Heart right ventricle (tissue), 16 donors: ENCODE measurements at regions not wholly inside any gene's neighbourhood (a gene's known extent, or its start where the extent isn't known, plus 50 kb on each side); places are given as distances from the start of the nearest gene placed in this dataset.

Source experiments
- ATAC-seq, 8 donors: fragments of 200-7000 bp; cut with Tn5 transposase; one replicate each; pipeline ENCODE4 v1.9.1; 2020; ENCODE audit warnings: mild to moderate bottlenecking in 8 of 8, moderate library complexity in 8 of 8, moderate number of reproducible peaks in 1 of 8
- DNase-seq, 2 donors: peaks; one replicate each; pipeline ENCODE4 v3.0.0-alpha.2; 2020
- H3K27ac ChIP-seq, 10 donors: fragments of 200-600 bp; sonication (generic) in 2 of 10; one replicate each; pipeline versions ENCODE4 v1.5.0 to v1.8.0; 2020 to 2022; ENCODE audit warnings: mild to moderate bottlenecking in 3 of 10
- H3K27me3 ChIP-seq, 7 donors: fragments of 200-600 bp; one replicate each; pipeline ENCODE4 v1.8.0; 2021 to 2022; ENCODE audit warnings: mild to moderate bottlenecking in 2 of 7
- H3K36me3 ChIP-seq, 9 donors: fragments of 200-600 bp; sonication (generic) in 1 of 9; one replicate each; pipeline versions ENCODE4 v1.5.0 to v1.8.0; 2020 to 2022; ENCODE audit warnings: mild to moderate bottlenecking in 2 of 9
- H3K4me1 ChIP-seq, 9 donors: fragments of 200-600 bp; sonication (generic) in 1 of 9; one replicate each; pipeline versions ENCODE4 v1.5.0 to v1.8.0; 2020 to 2022; ENCODE audit warnings: mild to moderate bottlenecking in 4 of 9
- H3K4me3 ChIP-seq, 10 donors: fragments of 200-600 bp; sonication (generic) in 2 of 10; one replicate each; pipeline versions ENCODE4 v1.5.0 to v1.8.0; 2020 to 2022; ENCODE audit warnings: mild to moderate bottlenecking in 7 of 10, moderate library complexity in 2 of 10
- H3K9me3 ChIP-seq, 11 donors: fragments of 200-600 bp in 10 of 11; sonication (generic) in 2 of 11; one replicate each; pipeline versions ENCODE4 v1.5.0 to v1.8.0; 2013 to 2022; ENCODE audit warnings: mild to moderate bottlenecking in 2 of 11, control low read depth in 1 of 11, moderate library complexity in 1 of 11
- WGBS, 2 donors: extraction: QIAGEN DNeasy Blood & Tissue Kit; methylation state at CpG; one replicate each; pipeline ENCODE4 v1.1.7; 2013; ENCODE audit warnings: inconsistent platforms in 1 of 2; 5-methylcytosine and 5-hydroxymethylcytosine counted together
- intact Hi-C, 10 donors: fragments of 100-400 bp; cut with DNase I; formaldehyde crosslinking; loops; one replicate each; pipeline versions ENCODE4 v1.11.1 to v1.14.2; 2022
- TF ChIP-seq, protein P1 (sequence below), 9 donors: fragments of 200-600 bp; sonication (generic) in 2 of 9; IDR thresholded peaks; one replicate each; pipeline versions ENCODE4 v1.5.0 to v1.8.0; 2021 to 2022; ENCODE audit warnings: antibody characterized with exemption in 9 of 9, mild to moderate bottlenecking in 5 of 9, moderate library complexity in 1 of 9
- donor health status: Arrhythmogenic right ventricular cardiomyopathy.
- donor health status: ischemic (EF 13 %, LVEDD 7.1; RV severe dilation, severe dysfunction).
- donor health status: healthy with polysubstance abuse.
- donor health status: DM: no; HTN: yes; CAD: no.
- donor health status: DM: no; HTN: no; CAD: no.
- donor health status: ischemic (EF 25% LVEDD 6.9; RV normal size, moderate dysfunction).
- donor health status: ischemic (EF 25% LVEDD 5.7; RV mildly dilated, moderate dysfunction).
- donor health status: healthy.
- donor health status: DM: yes; HTN: yes; CAD: no.
- donor health status: Ischemic cardiomyopathy.
- donor health status: ischemic (EF 35%, LVEDD 5.7; RV mildly dilated, moderate dysfunction).
- donor health status: nonischemic (EF 11% LVEDD 7.7; RV severe dilation, severe dysfunction).
- donor health status: DM: yes; HTN: yes; CAD: no.
- donor health status: PGD.
- donor health status: ischemic (EF 29% LVEDD 5.4; RV normal size, mild dysfunction).
- donor health status: nonischemic (EF 23%, LVEDD 6.1; RV moderate dilation, normal function).

DNA sequence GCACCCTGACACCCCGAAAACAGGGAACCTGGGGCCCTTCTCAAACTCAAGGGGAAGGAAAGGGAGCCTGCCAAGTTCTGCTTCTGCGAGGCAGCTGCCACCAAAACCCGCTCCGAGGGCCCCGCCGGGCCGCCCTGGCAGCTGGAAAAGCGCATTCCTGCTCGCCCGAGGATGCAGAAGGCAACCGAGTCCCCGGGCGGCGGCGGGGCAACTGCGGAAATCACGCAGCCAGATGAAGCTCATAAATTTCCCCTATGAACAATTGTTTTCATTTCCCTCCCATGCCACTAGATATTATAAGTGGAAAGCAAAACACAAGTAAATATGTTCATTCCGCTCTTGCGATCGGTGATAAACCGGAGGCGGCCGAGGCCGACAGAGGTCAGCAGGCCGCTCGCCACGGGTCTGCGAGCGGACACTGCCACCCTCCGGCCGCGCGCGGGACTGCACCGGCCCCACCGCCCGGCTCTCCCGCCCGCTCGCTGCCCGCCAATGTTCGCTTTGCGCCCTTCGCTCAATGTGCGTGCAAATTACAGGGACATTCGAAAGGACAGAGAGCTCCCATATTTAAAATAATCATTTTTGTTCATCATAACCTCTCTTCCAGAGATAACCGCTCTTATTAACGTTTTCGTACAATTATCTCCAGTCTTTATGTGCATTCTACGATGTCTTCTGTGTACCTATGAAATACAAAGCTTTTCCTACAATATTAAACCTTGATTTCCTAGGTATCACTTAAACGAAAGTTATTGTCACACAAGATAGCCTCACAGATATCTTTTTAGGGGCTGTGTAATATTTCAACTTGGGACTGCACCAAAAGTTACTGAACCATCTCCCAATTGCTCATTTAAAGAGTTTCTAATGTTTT lies 120.8 kb upstream of the ZNF507 start:
- no peaks in the 10 kb centered on the region for H3K9me3 ChIP-seq
- DNase-seq, result peak; percentile 37 to 67
- ATAC-seq, result peak; percentile 83 to 92 (median 86)
- peaks cover 0 to 11% (median 5%) of the 10 kb centered on the region in 9 donors for H3K4me1 ChIP-seq
- WGBS, 2 donors, result 4 to 6% methylated on average over 51 of the region's 51 CpGs
- intact Hi-C loops, result loop anchor here (2.0 to 10.0 kb wide), 13 partner anchors 180 to 1557 kb away; no protein-coding TSS in a partner anchor
- H3K27ac ChIP-seq, result no peak overlapping the region
- H3K36me3 ChIP-seq, result no peaks in the 10 kb centered on the region
- H3K4me3 ChIP-seq, result peak overlapping the region in 8 of 10 donors; percentile 14 to 48 (median 34)
- TF ChIP-seq, protein P1, sequence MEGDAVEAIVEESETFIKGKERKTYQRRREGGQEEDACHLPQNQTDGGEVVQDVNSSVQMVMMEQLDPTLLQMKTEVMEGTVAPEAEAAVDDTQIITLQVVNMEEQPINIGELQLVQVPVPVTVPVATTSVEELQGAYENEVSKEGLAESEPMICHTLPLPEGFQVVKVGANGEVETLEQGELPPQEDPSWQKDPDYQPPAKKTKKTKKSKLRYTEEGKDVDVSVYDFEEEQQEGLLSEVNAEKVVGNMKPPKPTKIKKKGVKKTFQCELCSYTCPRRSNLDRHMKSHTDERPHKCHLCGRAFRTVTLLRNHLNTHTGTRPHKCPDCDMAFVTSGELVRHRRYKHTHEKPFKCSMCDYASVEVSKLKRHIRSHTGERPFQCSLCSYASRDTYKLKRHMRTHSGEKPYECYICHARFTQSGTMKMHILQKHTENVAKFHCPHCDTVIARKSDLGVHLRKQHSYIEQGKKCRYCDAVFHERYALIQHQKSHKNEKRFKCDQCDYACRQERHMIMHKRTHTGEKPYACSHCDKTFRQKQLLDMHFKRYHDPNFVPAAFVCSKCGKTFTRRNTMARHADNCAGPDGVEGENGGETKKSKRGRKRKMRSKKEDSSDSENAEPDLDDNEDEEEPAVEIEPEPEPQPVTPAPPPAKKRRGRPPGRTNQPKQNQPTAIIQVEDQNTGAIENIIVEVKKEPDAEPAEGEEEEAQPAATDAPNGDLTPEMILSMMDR (IDR thresholded peaks at IDR 0.05), result peak; percentile 98 to 100 (median 100)
- peaks cover 0 to 72% (median 57%) of the 10 kb centered on the region in 7 donors for H3K27me3 ChIP-seq

DNA sequence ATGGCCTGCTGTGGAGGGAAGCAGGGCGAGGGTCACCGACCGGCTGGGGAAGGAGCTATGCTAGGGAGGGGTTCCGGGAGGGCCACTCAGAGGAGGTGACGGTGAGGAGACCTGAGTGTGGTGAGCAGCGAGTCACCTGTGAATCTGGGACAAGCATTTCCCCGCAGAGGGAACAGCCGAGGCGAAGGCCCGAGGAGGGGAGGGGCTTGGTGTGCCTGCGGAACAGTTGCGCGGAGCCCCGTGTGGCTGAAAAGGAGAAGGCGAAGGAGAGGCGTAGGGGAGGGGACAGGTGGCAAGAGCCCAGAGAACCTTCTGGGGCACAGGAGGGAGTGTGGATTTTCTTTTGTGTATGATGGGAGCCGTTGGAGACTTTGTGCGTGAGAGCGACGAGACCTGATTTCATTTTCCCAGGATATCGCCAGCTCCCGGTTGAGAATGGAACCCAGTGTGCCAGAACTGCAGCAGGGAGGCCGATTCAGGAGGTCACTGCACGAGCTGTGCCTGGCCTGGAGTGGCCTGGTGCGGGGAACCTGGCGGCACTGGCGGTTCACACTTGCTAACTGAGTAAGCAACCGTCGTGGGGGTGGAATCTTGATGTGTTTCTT lies 117.7 kb upstream of the ZNF507 start:
- Histone ChIP-seq H3K9me3 (no peaks in the 10 kb centered on the region), H3K36me3 (no peaks in the 10 kb centered on the region), H3K27ac (no peak overlapping the region), H3K4me3 (no peak overlapping the region), H3K27me3 (peaks cover 0 to 95% (median 68%) of the 10 kb centered on the region in 7 donors), H3K4me1 (peaks cover 0 to 11% (median 5%) of the 10 kb centered on the region in 9 donors)
- ATAC-seq, result no peak
- 80 to 81% methylated on average over 29 of the region's 29 CpGs for WGBS, 2 donors
- intact Hi-C loops, result loop anchor here in 5 of 10 donors (5.0 to 10.0 kb wide), 7 partner anchors 183 to 1560 kb away; no protein-coding TSS in a partner anchor
- TF ChIP-seq, protein P1 (IDR thresholded peaks at IDR 0.05), result no peak
- no peak for DNase-seq

- WGBS, 2 donors, result 53 to 62% methylated on average over 6 of the region's 6 CpGs
- intact Hi-C loops, result no loop called here
- H3K27me3 ChIP-seq, result peaks cover 0 to 86% (median 50%) of the 10 kb centered on the region in 7 donors
Observed at GRCh38 chr19:32230441-32230840, 115.0 kb upstream of the ZNF507 start.

GRCh38 chr19:32231020-32231419 lies 114.4 kb upstream of the ZNF507 start:
- intact Hi-C loops, result no loop called here
- TF ChIP-seq, protein P1 (IDR thresholded peaks at IDR 0.05), result no peak
- ATAC-seq (no peak), DNase-seq (no peak)
- H3K36me3 ChIP-seq, result no peaks in the 10 kb centered on the region
- H3K4me3 ChIP-seq, result no peak overlapping the region
- WGBS, 2 donors, result 65% methylated on average over 8 of the region's 8 CpGs
- no peaks in the 10 kb centered on the region for H3K9me3 ChIP-seq
- peaks cover 0 to 85% (median 45%) of the 10 kb centered on the region in 7 donors for H3K27me3 ChIP-seq
- H3K27ac ChIP-seq, result no peak overlapping the region
- no peaks in the 10 kb centered on the region for H3K4me1 ChIP-seq

More at GRCh38 chr19:32230441-32230840, 115.0 kb upstream of the ZNF507 start:
- no peak for DNase-seq
- TF ChIP-seq, protein P1 (IDR thresholded peaks at IDR 0.05), result no peak
- no peak overlapping the region for H3K4me3 ChIP-seq
- no peaks in the 10 kb centered on the region for H3K36me3 ChIP-seq
- H3K9me3 ChIP-seq, result no peaks in the 10 kb centered on the region
- H3K4me1 ChIP-seq, result no peaks in the 10 kb centered on the region
- no peak for ATAC-seq
- H3K27ac ChIP-seq, result no peak overlapping the region
